Neural progenitor cell (in vitro differentiated cells): ENCODE measurements at regions not wholly inside any gene's neighbourhood (a gene's known extent, or its start where the extent isn't known, plus 50 kb on each side); places are given as distances from the start of the nearest gene placed in this dataset.

Experiments
- CTCF ChIP-seq: fragments of 200-600 bp; sonication (generic); IDR thresholded peaks from 2 replicates; pipeline ENCODE4 v1.5.1; 2017; ENCODE audit warnings: antibody characterized with exemption, mild to moderate bottlenecking
- EZH2phosphoT487 ChIP-seq: fragments of 200-600 bp; sonication (generic); IDR thresholded peaks from 2 replicates; pipeline ENCODE4 v1.6.1; 2017; ENCODE audit warnings: antibody characterized with exemption

DNA sequence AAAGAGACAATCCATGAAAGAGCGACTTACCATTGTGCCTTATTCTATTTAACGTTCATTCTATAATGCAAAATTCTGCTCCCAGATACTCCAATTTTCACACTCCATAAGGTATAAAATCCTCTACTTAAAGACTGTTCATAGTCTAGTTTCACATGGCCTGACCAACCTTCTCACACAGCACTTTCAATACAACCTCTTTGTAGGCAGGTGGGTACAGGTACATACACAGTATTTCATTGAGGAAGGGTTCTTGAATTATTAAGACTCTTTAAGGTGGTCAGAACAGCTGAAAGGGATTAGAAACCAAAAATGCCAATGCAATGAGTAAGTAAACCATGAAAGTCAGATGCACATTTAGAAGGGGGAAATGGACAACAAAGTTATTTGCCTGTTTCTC lies 352.0 kb downstream of the PARP8 start:
- TF ChIP-seq CTCF, result no peak
- no peak for TF ChIP-seq EZH2phosphoT487
